Lower leg skin (tissue), 3 donors: ENCODE measurements at regions not wholly inside any gene's neighbourhood (a gene's known extent, or its start where the extent isn't known, plus 50 kb on each side); places are given as distances from the start of the nearest gene placed in this dataset.

Experiments used
- CTCF ChIP-seq, 3 donors: fragments of 450-650 bp; IDR thresholded peaks; one replicate each; pipeline ENCODE4 v1.5.1; 2016; ENCODE audit warnings: antibody characterized with exemption in 3 of 3, mild to moderate bottlenecking in 3 of 3, moderate library complexity in 2 of 3
- POLR2A ChIP-seq, 2 donors: fragments of 450-650 bp; IDR thresholded peaks; one replicate each; pipeline ENCODE4 v1.6.1; 2016 to 2017; ENCODE audit warnings: antibody characterized with exemption in 2 of 2, mild to moderate bottlenecking in 1 of 2, moderate library complexity in 1 of 2

GRCh38 chr16:9370061-9370491, 278.6 kb downstream of the HAPSTR1 start:
- TF ChIP-seq POLR2A (IDR thresholded peaks at IDR 0.05) = no peak
- TF ChIP-seq CTCF (IDR thresholded peaks at IDR 0.05) = no peak
